GM12875 (cell line): ENCODE measurements at regions not wholly inside any gene's neighbourhood (a gene's known extent, or its start where the extent isn't known, plus 50 kb on each side); places are given as distances from the start of the nearest gene placed in this dataset.

Experiments
- H3K4me3 ChIP-seq: one replicate; pipeline ENCODE4 v1.5.1; 2011; ENCODE audit warnings: low read depth, low read length, control low read depth
- CTCF ChIP-seq: IDR thresholded peaks from 2 replicates; pipeline ENCODE4 v1.5.1; 2011; ENCODE audit warnings: low read depth, mild to moderate bottlenecking, control low read depth, inconsistent platforms, low read length, moderate library complexity, borderline replicate concordance; ENCODE audit not compliant: insufficient read depth

- TF ChIP-seq CTCF, result no peak
- no peak overlapping the region for H3K4me3 ChIP-seq
Observed at GRCh38 chr4:133891011-133891410, 310.6 kb downstream of the PABPC4L start.

- no peak for TF ChIP-seq CTCF
- no peak overlapping the region for H3K4me3 ChIP-seq
Observed at GRCh38 chr4:133887723-133888122, 313.9 kb downstream of the PABPC4L start.

GRCh38 chr4:133869486-133869885, 332.1 kb downstream of the PABPC4L start:
- H3K4me3 ChIP-seq, result no peak overlapping the region
- no peak for TF ChIP-seq CTCF

- H3K4me3 ChIP-seq, result no peak overlapping the region
- no peak for TF ChIP-seq CTCF
Observed at GRCh38 chr4:133868856-133869255, 332.7 kb downstream of the PABPC4L start.

- no peak for TF ChIP-seq CTCF
- no peak overlapping the region for H3K4me3 ChIP-seq
Observed at GRCh38 chr4:133866328-133866699, 335.3 kb downstream of the PABPC4L start.

- H3K4me3 ChIP-seq, result no peak overlapping the region
Observed at GRCh38 chr4:133865612-133866327, 335.8 kb downstream of the PABPC4L start.

GRCh38 chr4:133863153-133863552, 338.4 kb downstream of the PABPC4L start:
- no peak overlapping the region for H3K4me3 ChIP-seq
- no peak for TF ChIP-seq CTCF

More at GRCh38 chr4:133865612-133866327, 335.8 kb downstream of the PABPC4L start:
- no peak for TF ChIP-seq CTCF
